ENCODE measurements at regions not wholly inside any gene's neighbourhood (a gene's known extent, or its start where the extent isn't known, plus 50 kb on each side); places are given as distances from the start of the nearest gene placed in this dataset.

- TF ChIP-seq CTCF (IDR thresholded peaks at IDR 0.05) (no peak), POLR2A (IDR thresholded peaks at IDR 0.05) (no peak), POLR2AphosphoS5 (IDR thresholded peaks at IDR 0.05) (no peak), EP300 (IDR thresholded peaks at IDR 0.05) (no peak)
Observed at GRCh38 chr7:13715534-13715933, 273.9 kb downstream of the ETV1 start.

Measured in sigmoid colon (tissue), 4 donors.